ENCODE measurements at regions not wholly inside any gene's neighbourhood (a gene's known extent, or its start where the extent isn't known, plus 50 kb on each side); places are given as distances from the start of the nearest gene placed in this dataset.

- TF ChIP-seq ATF2 (IDR thresholded peaks at IDR 0.05; ENCODE audit: low read length) (peak; percentile 43; the same call in 1 of the 2 replicates), RAD51 (IDR thresholded peaks at IDR 0.05) (no peak), KAT2A (conservative IDR thresholded peaks at IDR 0.05; ENCODE audit: control insufficient read depth, low read depth, low read length) (no peak), SKIL (IDR thresholded peaks at IDR 0.05; ENCODE audit: low read depth, poor library complexity, severe bottlenecking) (peak; percentile 12), SMARCA5 (IDR thresholded peaks at IDR 0.05) (no peak), MYB (IDR thresholded peaks at IDR 0.05; ENCODE audit: borderline replicate concordance, low read depth, low read length) (no peak), SREBF1 (IDR thresholded peaks at IDR 0.05; ENCODE audit: low read length) (no peak), HDGF (IDR thresholded peaks at IDR 0.05) (no peak), CHD4 (IDR thresholded peaks at IDR 0.05) (no peak), BMI1 (IDR thresholded peaks at IDR 0.05; ENCODE audit: borderline replicate concordance) (no peak), ZBED1 (IDR thresholded peaks at IDR 0.05; ENCODE audit: borderline replicate concordance) (peak; percentile 49; the same call in 1 of the 2 replicates), PKNOX1 (IDR thresholded peaks at IDR 0.05) (no peak), CREB1 (IDR thresholded peaks at IDR 0.05; ENCODE audit: low read depth) (peak; percentile 23; the same call in 1 of the 2 replicates), YBX1 (IDR thresholded peaks at IDR 0.05) (no peak), CTCF (IDR thresholded peaks at IDR 0.05 in 2 of 3, conservative IDR thresholded peaks at IDR 0.05 in 1 of 3; ENCODE audit: control insufficient read depth in 2 of 3, extremely low read depth in 1 of 3, insufficient read depth in 1 of 3, low read depth in 3 of 3, low read length in 3 of 3) (no peak), BHLHE40 (IDR thresholded peaks at IDR 0.05; ENCODE audit: borderline replicate concordance in 1 of 2, low read depth in 2 of 2, low read length in 1 of 2) (peak in 1 of 2 experiments; percentile 36; a peak in 1 of 4 replicates), NFIC (IDR thresholded peaks at IDR 0.05; ENCODE audit: low read depth, low read length) (peak; percentile 80; the same call in 1 of the 2 replicates), JUNB (IDR thresholded peaks at IDR 0.05) (peak; percentile 65), E4F1 (IDR thresholded peaks at IDR 0.05; ENCODE audit: borderline replicate concordance, partially characterized antibody) (no peak), ATF3 (IDR thresholded peaks at IDR 0.05; ENCODE audit: borderline replicate concordance, extremely low read depth, low read depth, low read length) (no peak)
Measured at GRCh38 chr7:41134300-41135255, 568.3 kb downstream of the INHBA start (continued).

Measured in GM12878 (cell line).